GM19035 (cell line): ENCODE measurements at regions not wholly inside any gene's neighbourhood (a gene's known extent, or its start where the extent isn't known, plus 50 kb on each side); places are given as distances from the start of the nearest gene placed in this dataset.
"Not testable (repeated sequence)": the region's sequence is repeated elsewhere in the genome, so short reads cannot be mapped to it uniquely, and the experiment has no call there.

ENCODE experiments used
- ATAC-seq: cut with Tn5 transposase; IDR thresholded peaks from one replicate; pipeline ENCODE4 v1.9.1; 2021; ENCODE audit not compliant: unreplicated experiment

- ATAC-seq, result no peak
Measured at GRCh38 chr6:156612361-156612760, 164.8 kb upstream of the ARID1B start.

- ATAC-seq, result no peak
Measured at GRCh38 chr6:156602066-156602385, 175.2 kb upstream of the ARID1B start.

- ATAC-seq, result no peak
Measured at GRCh38 chr6:156601152-156602065, 175.8 kb upstream of the ARID1B start.

- no peak for ATAC-seq
Measured at GRCh38 chr6:156600678-156601077, 176.5 kb upstream of the ARID1B start.

GRCh38 chr6:156599978-156600590 is 177.1 kb upstream of the ARID1B start:
- ATAC-seq, result no peak

GRCh38 chr6:156599366-156599765 is 177.8 kb upstream of the ARID1B start:
- ATAC-seq, result no peak

GRCh38 chr6:156598855-156599180 is 178.4 kb upstream of the ARID1B start:
- no peak for ATAC-seq

GRCh38 chr6:156598071-156598854 is 178.9 kb upstream of the ARID1B start:
- ATAC-seq, result no peak

GRCh38 chr6:156597095-156597494 is 180.1 kb upstream of the ARID1B start:
- ATAC-seq, result no peak

- no peak for ATAC-seq
Measured at GRCh38 chr6:156595476-156595875, 181.7 kb upstream of the ARID1B start.

- no peak for ATAC-seq
Measured at GRCh38 chr6:156593893-156594292, 183.3 kb upstream of the ARID1B start.

GRCh38 chr6:156593127-156593526 is 184.1 kb upstream of the ARID1B start:
- no peak for ATAC-seq

GRCh38 chr6:156590482-156590881 is 186.7 kb upstream of the ARID1B start:
- ATAC-seq, result no peak

- no peak for ATAC-seq
Measured at GRCh38 chr6:156589281-156589680, 187.9 kb upstream of the ARID1B start.

GRCh38 chr6:156587751-156588301 is 189.4 kb upstream of the ARID1B start:
- no peak for ATAC-seq

GRCh38 chr6:156587071-156587470 is 190.1 kb upstream of the ARID1B start:
- no peak for ATAC-seq

- ATAC-seq, result no peak
Measured at GRCh38 chr6:156585859-156586258, 191.3 kb upstream of the ARID1B start.

- not testable (repeated sequence) for ATAC-seq
Measured at GRCh38 chr6:156584121-156584520, 193.1 kb upstream of the ARID1B start.

- ATAC-seq, result no peak
Measured at GRCh38 chr6:156583083-156583482, 194.1 kb upstream of the ARID1B start.

- ATAC-seq, result no peak
Measured at GRCh38 chr6:156582509-156582992, 194.6 kb upstream of the ARID1B start.

- ATAC-seq, result no peak
Measured at GRCh38 chr6:156579564-156579963, 197.6 kb upstream of the ARID1B start.
